ENCODE measurements at regions not wholly inside any gene's neighbourhood (a gene's known extent, or its start where the extent isn't known, plus 50 kb on each side); places are given as distances from the start of the nearest gene placed in this dataset.
"Not testable (repeated sequence)": the region's sequence is repeated elsewhere in the genome, so short reads cannot be mapped to it uniquely, and the experiment has no call there.

DNA sequence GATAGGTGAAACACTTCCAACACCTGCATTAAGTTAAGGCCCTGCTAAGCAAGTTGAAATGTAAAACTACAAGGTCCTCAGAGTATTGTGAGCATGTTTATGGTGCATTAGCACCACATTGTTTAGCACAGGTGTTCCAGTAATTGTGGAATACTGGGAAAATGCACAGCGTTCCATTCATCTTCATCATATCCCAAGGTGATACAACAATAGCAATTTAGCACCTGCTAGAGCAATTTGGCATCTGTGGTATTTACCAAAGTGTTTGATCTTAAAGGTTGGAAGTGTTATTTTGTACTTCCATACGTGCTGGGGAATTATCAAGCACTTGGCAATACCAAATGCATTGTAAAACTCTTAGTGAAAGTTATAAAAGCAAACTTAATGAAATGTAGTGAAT is 266.8 kb downstream of the CYLC2 start:
- no peak overlapping the region for H2AFZ ChIP-seq (ENCODE audit: low read depth, low read length)

DNA sequence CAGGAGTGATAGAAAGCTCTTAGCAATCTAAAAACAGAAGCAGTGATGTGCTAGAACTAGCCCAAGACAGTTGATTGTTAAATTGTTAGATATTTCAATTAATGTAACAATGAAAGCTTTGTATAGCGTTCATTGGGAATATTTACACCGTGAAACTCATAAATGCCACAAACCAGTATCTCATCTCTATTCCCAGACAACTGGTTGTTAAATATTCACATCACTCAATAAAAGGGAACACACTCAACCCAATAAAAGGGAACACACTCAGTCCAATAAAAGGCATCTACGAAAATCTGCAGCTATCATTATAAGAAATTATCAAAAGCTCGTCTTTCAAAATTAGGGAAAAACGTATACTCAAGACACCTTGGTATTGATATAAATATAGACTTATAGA is 270.9 kb downstream of the CYLC2 start:
- H2AFZ ChIP-seq (ENCODE audit: low read depth, low read length): no peak overlapping the region
- H3K36me3 ChIP-seq (ENCODE audit: insufficient read depth, low read length): no peaks in the 10 kb centered on the region
- no peak overlapping the region for H3K4me3 ChIP-seq (ENCODE audit: low read length)
- no peaks in the 10 kb centered on the region for H3K4me1 ChIP-seq (ENCODE audit: insufficient read depth, low read length)
- no peaks in the 10 kb centered on the region for H3K27me3 ChIP-seq (ENCODE audit: insufficient read depth, low read length)
- H3K9me3 ChIP-seq (ENCODE audit: low read length): no peaks in the 10 kb centered on the region

More for the DNA sequence above, 266.8 kb downstream of the CYLC2 start:
- no peak overlapping the region for H3K4me3 ChIP-seq (ENCODE audit: low read length)
- H3K9me3 ChIP-seq (ENCODE audit: low read length): no peaks in the 10 kb centered on the region
- no peaks in the 10 kb centered on the region for H3K4me1 ChIP-seq (ENCODE audit: insufficient read depth, low read length)
- H3K27me3 ChIP-seq (ENCODE audit: insufficient read depth, low read length): no peaks in the 10 kb centered on the region
- no peaks in the 10 kb centered on the region for H3K36me3 ChIP-seq (ENCODE audit: insufficient read depth, low read length)

- H3K4me1 ChIP-seq (ENCODE audit: insufficient read depth, low read length): no peaks in the 10 kb centered on the region
- no peaks in the 10 kb centered on the region for H3K36me3 ChIP-seq (ENCODE audit: insufficient read depth, low read length)
- H3K4me3 ChIP-seq (ENCODE audit: low read length): no peak overlapping the region
- no peak overlapping the region for H2AFZ ChIP-seq (ENCODE audit: low read depth, low read length)
- no peaks in the 10 kb centered on the region for H3K27me3 ChIP-seq (ENCODE audit: insufficient read depth, low read length)
- H3K9me3 ChIP-seq (ENCODE audit: low read length): no peaks in the 10 kb centered on the region
These were observed 282.1 kb downstream of the CYLC2 start for GRCh38 chr9:103277240-103277639.

DNA sequence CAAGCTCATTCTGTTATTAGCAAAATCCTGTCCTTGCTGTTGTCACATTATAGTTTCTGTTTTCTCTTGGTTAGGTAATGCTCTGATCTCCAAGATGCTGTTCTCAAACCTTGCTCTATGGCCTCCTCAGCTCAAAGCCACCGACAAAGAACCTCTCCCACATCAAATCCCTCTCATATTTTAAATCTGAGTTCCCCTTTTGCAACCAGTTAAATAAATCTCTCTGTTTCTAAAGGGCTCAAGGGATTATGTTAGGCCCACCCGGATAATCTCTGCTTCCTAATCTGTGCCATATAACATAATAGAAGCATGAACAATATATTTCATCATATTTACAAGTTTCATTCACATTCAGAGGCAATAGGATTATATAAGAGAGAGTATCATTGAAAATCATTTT is 286.0 kb downstream of the CYLC2 start:
- H3K4me1 ChIP-seq (ENCODE audit: insufficient read depth, low read length): no peaks in the 10 kb centered on the region
- H3K4me3 ChIP-seq (ENCODE audit: low read length): no peak overlapping the region
- H3K36me3 ChIP-seq (ENCODE audit: insufficient read depth, low read length): no peaks in the 10 kb centered on the region
- no peaks in the 10 kb centered on the region for H3K27me3 ChIP-seq (ENCODE audit: insufficient read depth, low read length)
- H3K9me3 ChIP-seq (ENCODE audit: low read length): no peaks in the 10 kb centered on the region
- no peak overlapping the region for H2AFZ ChIP-seq (ENCODE audit: low read depth, low read length)

DNA sequence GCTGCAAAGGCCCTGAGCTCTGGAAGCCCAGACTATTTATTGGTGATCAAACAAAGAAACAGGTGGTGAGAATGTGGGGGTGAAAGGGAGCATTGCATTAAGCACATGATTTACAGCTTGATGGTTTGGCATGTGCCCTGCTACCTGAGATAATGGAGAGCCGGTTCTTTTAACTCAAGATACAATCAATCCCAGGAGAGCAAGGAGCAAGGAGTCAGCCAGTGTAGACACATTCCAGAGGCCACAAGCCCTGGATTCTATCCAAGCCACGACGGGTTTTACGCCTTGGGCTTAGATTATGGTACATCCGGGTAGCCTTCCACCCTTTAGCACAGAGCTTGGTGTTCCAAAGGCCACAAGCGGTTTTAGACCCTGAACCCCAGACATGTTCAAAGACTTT is 292.2 kb downstream of the CYLC2 start:
- Histone ChIP-seq H3K9me3 (ENCODE audit: low read length) (no peaks in the 10 kb centered on the region), H3K4me3 (ENCODE audit: low read length) (no peak overlapping the region), H3K4me1 (ENCODE audit: insufficient read depth, low read length) (no peaks in the 10 kb centered on the region), H2AFZ (ENCODE audit: low read depth, low read length) (no peak overlapping the region), H3K36me3 (ENCODE audit: insufficient read depth, low read length) (no peaks in the 10 kb centered on the region), H3K27me3 (ENCODE audit: insufficient read depth, low read length) (no peaks in the 10 kb centered on the region)

DNA sequence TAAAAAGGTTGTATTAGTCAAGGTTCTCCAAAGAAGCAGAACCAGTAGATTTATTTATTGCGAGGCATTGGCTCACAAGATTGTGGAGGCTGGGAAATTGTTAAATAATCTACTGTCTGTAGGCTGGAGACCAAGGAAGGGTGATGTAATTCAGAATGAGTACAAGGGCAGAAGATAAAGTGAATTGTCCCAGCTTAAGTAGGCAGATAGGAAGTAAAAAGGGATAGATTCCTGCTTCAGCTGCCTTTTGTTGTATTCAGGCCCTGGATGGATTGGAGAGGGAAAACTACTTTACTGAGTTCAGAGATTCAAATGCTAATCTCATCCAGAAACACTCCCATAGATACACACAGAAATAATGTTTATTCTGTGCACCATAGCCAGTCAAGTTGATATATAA is 301.1 kb downstream of the CYLC2 start:
- Histone ChIP-seq H3K4me1 (ENCODE audit: insufficient read depth, low read length) (no peaks in the 10 kb centered on the region), H3K36me3 (ENCODE audit: insufficient read depth, low read length) (no peaks in the 10 kb centered on the region), H2AFZ (ENCODE audit: low read depth, low read length) (no peak overlapping the region), H3K9me3 (ENCODE audit: low read length) (no peaks in the 10 kb centered on the region), H3K27me3 (ENCODE audit: insufficient read depth, low read length) (no peaks in the 10 kb centered on the region), H3K4me3 (ENCODE audit: low read length) (no peak overlapping the region)

DNA sequence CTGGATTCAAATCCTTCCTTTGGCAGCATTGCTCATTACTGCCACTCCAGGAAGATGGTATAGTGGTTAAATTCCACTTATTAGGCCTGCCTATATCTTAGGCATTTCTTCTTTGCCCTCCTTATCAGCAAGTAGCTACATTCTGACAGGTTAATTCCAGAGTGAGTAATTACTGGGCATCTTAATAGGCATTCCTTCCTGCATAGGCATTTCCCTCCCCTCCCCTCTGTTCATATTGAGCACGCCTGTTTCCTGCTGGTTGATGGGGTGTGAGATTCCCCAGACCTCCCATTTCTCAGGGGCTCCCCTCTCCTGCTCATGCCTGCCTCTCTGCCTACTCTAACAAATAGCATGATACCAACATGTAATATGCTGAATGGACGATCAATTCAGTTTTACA is 305.9 kb downstream of the CYLC2 start:
- Histone ChIP-seq H3K36me3 (ENCODE audit: insufficient read depth, low read length) (no peaks in the 10 kb centered on the region), H2AFZ (ENCODE audit: low read depth, low read length) (no peak overlapping the region), H3K27me3 (ENCODE audit: insufficient read depth, low read length) (no peaks in the 10 kb centered on the region), H3K4me3 (ENCODE audit: low read length) (no peak overlapping the region), H3K9me3 (ENCODE audit: low read length) (no peaks in the 10 kb centered on the region), H3K4me1 (ENCODE audit: insufficient read depth, low read length) (no peaks in the 10 kb centered on the region)

GRCh38 chr9:103304797-103305196 is 309.7 kb downstream of the CYLC2 start:
- Histone ChIP-seq H3K36me3 (ENCODE audit: insufficient read depth, low read length) (no peaks in the 10 kb centered on the region), H2AFZ (ENCODE audit: low read depth, low read length) (no peak overlapping the region), H3K4me3 (ENCODE audit: low read length) (no peak overlapping the region), H3K27me3 (ENCODE audit: insufficient read depth, low read length) (no peaks in the 10 kb centered on the region), H3K4me1 (ENCODE audit: insufficient read depth, low read length) (no peaks in the 10 kb centered on the region), H3K9me3 (ENCODE audit: low read length) (no peaks in the 10 kb centered on the region)

- Histone ChIP-seq H3K36me3 (ENCODE audit: insufficient read depth, low read length) (no peaks in the 10 kb centered on the region), H3K9me3 (ENCODE audit: low read length) (no peaks in the 10 kb centered on the region), H3K27me3 (ENCODE audit: insufficient read depth, low read length) (no peaks in the 10 kb centered on the region), H2AFZ (ENCODE audit: low read depth, low read length) (no peak overlapping the region), H3K4me3 (ENCODE audit: low read length) (no peak overlapping the region), H3K4me1 (ENCODE audit: insufficient read depth, low read length) (no peaks in the 10 kb centered on the region)
These were observed 324.8 kb downstream of the CYLC2 start for GRCh38 chr9:103319979-103320378.

GRCh38 chr9:103323699-103324098 is 328.6 kb downstream of the CYLC2 start:
- no peaks in the 10 kb centered on the region for H3K27me3 ChIP-seq (ENCODE audit: insufficient read depth, low read length)
- no peaks in the 10 kb centered on the region for H3K36me3 ChIP-seq (ENCODE audit: insufficient read depth, low read length)
- H3K4me3 ChIP-seq (ENCODE audit: low read length): no peak overlapping the region
- no peaks in the 10 kb centered on the region for H3K4me1 ChIP-seq (ENCODE audit: insufficient read depth, low read length)
- H2AFZ ChIP-seq (ENCODE audit: low read depth, low read length): no peak overlapping the region
- H3K9me3 ChIP-seq (ENCODE audit: low read length): no peaks in the 10 kb centered on the region

DNA sequence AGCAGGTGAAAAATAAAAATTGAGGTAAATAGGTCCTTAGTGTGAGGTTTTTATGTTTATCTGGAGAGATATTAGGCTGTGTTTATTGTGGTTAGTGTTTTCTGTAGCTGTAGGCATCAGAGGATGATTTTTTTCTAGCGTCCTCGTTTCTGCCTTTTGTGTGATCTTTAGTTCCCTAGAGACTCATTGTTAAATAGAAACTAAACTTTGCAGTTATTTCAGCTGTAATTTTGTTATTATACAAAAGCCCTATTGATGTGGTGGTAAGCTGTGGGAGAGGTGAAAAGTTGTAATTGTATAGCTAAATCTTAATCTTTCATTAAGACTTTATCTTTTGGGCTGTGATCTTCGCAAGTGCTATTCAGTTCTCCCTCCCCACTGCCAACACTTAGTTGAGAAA is 340.3 kb downstream of the CYLC2 start:
- Histone ChIP-seq H3K27me3 (ENCODE audit: insufficient read depth, low read length) (no peaks in the 10 kb centered on the region), H3K4me1 (ENCODE audit: insufficient read depth, low read length) (no peaks in the 10 kb centered on the region), H2AFZ (ENCODE audit: low read depth, low read length) (no peak overlapping the region), H3K36me3 (ENCODE audit: insufficient read depth, low read length) (no peaks in the 10 kb centered on the region), H3K9me3 (ENCODE audit: low read length) (no peaks in the 10 kb centered on the region), H3K4me3 (ENCODE audit: low read length) (no peak overlapping the region)

- Histone ChIP-seq H3K36me3 (ENCODE audit: insufficient read depth, low read length) (no peaks in the 10 kb centered on the region), H3K4me3 (ENCODE audit: low read length) (no peak overlapping the region), H3K4me1 (ENCODE audit: insufficient read depth, low read length) (no peaks in the 10 kb centered on the region), H3K9me3 (ENCODE audit: low read length) (no peaks in the 10 kb centered on the region), H3K27me3 (ENCODE audit: insufficient read depth, low read length) (no peaks in the 10 kb centered on the region), H2AFZ (ENCODE audit: low read depth, low read length) (no peak overlapping the region)
These were observed 359.9 kb downstream of the CYLC2 start for GRCh38 chr9:103355000-103355399.

GRCh38 chr9:103357980-103358379 is 362.8 kb downstream of the CYLC2 start:
- H3K9me3 ChIP-seq (ENCODE audit: low read length); H3K4me3 ChIP-seq (ENCODE audit: low read length); H2AFZ ChIP-seq (ENCODE audit: low read depth, low read length); H3K36me3 ChIP-seq (ENCODE audit: insufficient read depth, low read length); H3K4me1 ChIP-seq (ENCODE audit: insufficient read depth, low read length); H3K27me3 ChIP-seq (ENCODE audit: insufficient read depth, low read length): not testable (repeated sequence)

DNA sequence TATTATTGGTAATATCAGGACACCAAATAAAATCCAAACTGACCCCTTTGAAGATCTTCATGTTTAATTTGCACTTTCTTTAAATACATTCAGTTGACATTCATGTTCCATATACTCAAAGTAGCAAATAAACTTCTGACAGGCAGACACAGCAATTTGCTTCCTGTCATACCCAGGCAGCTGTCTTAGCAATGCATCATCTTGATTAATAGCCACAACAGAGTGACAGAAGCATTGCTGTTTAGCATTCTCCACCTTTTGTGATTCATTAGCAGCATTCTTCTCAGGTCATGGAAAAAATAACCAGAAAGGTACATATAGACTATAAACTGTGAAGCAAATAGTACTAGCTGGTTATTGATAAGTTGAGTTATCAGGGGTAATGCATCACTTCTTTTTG is 366.8 kb downstream of the CYLC2 start:
- no peaks in the 10 kb centered on the region for H3K4me1 ChIP-seq (ENCODE audit: insufficient read depth, low read length)
- no peaks in the 10 kb centered on the region for H3K27me3 ChIP-seq (ENCODE audit: insufficient read depth, low read length)
- no peak overlapping the region for H2AFZ ChIP-seq (ENCODE audit: low read depth, low read length)
- no peaks in the 10 kb centered on the region for H3K36me3 ChIP-seq (ENCODE audit: insufficient read depth, low read length)
- no peaks in the 10 kb centered on the region for H3K9me3 ChIP-seq (ENCODE audit: low read length)
- H3K4me3 ChIP-seq (ENCODE audit: low read length): no peak overlapping the region

Measured in neuron (in vitro differentiated cells).